PC-3 (cell line): ENCODE measurements at regions not wholly inside any gene's neighbourhood (a gene's known extent, or its start where the extent isn't known, plus 50 kb on each side); places are given as distances from the start of the nearest gene placed in this dataset.

ENCODE experiments used
- CTCF ChIP-seq: fragments of 300-600 bp; sonication (generic); conservative IDR thresholded peaks from 2 replicates; pipeline ENCODE4 v1.5.1; 2017; ENCODE audit warnings: antibody characterized with exemption, low read depth, mild to moderate bottlenecking, low read length
- EZH2 ChIP-seq: fragments of 300-600 bp; sonication (generic); IDR thresholded peaks from one replicate; pipeline ENCODE4 v1.6.1; 2017; ENCODE audit warnings: antibody characterized with exemption, mild to moderate bottlenecking, low read length; ENCODE audit not compliant: unreplicated experiment
- EZH2phosphoT487 ChIP-seq: fragments of 300-600 bp; sonication (generic); IDR thresholded peaks from 2 replicates; pipeline ENCODE4 v1.6.1; 2018; ENCODE audit warnings: mild to moderate bottlenecking, antibody characterized with exemption, low read length, borderline replicate concordance

GRCh38 chr5:121485281-121485680 is 366.4 kb upstream of the FTMT start:
- TF ChIP-seq EZH2 (no peak), EZH2phosphoT487 (no peak), CTCF (no peak)
